ENCODE measurements at regions not wholly inside any gene's neighbourhood (a gene's known extent, or its start where the extent isn't known, plus 50 kb on each side); places are given as distances from the start of the nearest gene placed in this dataset.
"Not testable (repeated sequence)": the region's sequence is repeated elsewhere in the genome, so short reads cannot be mapped to it uniquely, and the experiment has no call there.

DNA sequence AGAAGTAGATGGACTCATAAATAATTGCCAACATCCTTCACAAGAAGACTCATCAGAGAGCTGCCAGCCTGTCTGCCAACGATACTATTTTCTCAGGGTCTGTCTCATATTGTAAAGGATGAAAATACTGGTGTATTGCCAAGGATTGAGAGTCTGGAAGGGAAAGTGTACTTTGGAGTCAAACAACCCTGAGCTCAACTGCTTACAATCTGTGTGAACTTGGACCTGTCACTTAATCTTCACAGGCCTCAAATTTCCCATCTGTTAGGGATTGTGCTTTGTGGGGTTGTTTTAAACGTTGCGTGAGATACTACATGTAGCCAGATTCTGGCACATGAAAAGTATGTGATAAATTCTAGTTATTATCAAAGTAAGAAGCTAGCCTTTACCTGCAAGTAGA is 169.1 kb downstream of the LHFPL1 start:
- TF ChIP-seq, protein P1, sequence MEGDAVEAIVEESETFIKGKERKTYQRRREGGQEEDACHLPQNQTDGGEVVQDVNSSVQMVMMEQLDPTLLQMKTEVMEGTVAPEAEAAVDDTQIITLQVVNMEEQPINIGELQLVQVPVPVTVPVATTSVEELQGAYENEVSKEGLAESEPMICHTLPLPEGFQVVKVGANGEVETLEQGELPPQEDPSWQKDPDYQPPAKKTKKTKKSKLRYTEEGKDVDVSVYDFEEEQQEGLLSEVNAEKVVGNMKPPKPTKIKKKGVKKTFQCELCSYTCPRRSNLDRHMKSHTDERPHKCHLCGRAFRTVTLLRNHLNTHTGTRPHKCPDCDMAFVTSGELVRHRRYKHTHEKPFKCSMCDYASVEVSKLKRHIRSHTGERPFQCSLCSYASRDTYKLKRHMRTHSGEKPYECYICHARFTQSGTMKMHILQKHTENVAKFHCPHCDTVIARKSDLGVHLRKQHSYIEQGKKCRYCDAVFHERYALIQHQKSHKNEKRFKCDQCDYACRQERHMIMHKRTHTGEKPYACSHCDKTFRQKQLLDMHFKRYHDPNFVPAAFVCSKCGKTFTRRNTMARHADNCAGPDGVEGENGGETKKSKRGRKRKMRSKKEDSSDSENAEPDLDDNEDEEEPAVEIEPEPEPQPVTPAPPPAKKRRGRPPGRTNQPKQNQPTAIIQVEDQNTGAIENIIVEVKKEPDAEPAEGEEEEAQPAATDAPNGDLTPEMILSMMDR (IDR thresholded peaks at IDR 0.05; ENCODE audit: unreplicated experiment), result no peak
- DNase-seq (ENCODE audit: low spot score, unreplicated experiment), result no peak
- peaks cover 2% of the 10 kb centered on the region for H3K36me3 Mint-ChIP-seq (ENCODE audit: insufficient read depth)
- no peak overlapping the region for H3K4me3 Mint-ChIP-seq (ENCODE audit: low read depth)
- no peaks in the 10 kb centered on the region for H3K27me3 Mint-ChIP-seq
- H3K9me3 Mint-ChIP-seq (ENCODE audit: low read depth), result peaks cover 12% of the 10 kb centered on the region
- no peaks in the 10 kb centered on the region for H3K4me1 Mint-ChIP-seq (ENCODE audit: low read depth)
- no peak overlapping the region for H3K27ac Mint-ChIP-seq

DNA sequence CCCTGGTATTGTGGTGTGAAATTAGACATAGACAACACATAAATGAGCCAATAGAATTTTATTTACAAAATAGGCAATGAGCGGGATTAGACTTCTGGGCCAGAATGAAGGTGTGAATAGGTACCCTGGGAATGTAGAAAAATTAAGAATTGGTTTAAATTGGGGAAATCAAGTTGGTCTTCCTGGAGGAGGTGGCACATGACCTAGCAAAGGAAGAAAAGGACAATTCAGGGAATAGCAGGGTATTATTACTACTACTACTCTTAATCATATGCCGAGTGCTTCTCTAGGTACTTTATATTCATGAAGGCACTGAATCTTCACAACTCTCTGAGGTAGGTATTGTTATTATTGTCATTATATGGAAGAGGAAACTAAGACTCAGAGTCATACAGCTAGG is 202.1 kb downstream of the LHFPL1 start:
- DNase-seq (ENCODE audit: low spot score, unreplicated experiment), result no peak
- H3K36me3 Mint-ChIP-seq (ENCODE audit: insufficient read depth), result no peaks in the 10 kb centered on the region
- no peak overlapping the region for H3K4me3 Mint-ChIP-seq (ENCODE audit: low read depth)
- no peaks in the 10 kb centered on the region for H3K27me3 Mint-ChIP-seq
- H3K4me1 Mint-ChIP-seq (ENCODE audit: low read depth), result no peaks in the 10 kb centered on the region
- no peak overlapping the region for H3K27ac Mint-ChIP-seq
- TF ChIP-seq, protein P1 (IDR thresholded peaks at IDR 0.05; ENCODE audit: unreplicated experiment), result no peak
- H3K9me3 Mint-ChIP-seq (ENCODE audit: low read depth), result peaks cover 3% of the 10 kb centered on the region

GRCh38 chrX:112473654-112474053 is 206.1 kb downstream of the LHFPL1 start:
- no peak overlapping the region for H3K27ac Mint-ChIP-seq
- no peaks in the 10 kb centered on the region for H3K9me3 Mint-ChIP-seq (ENCODE audit: low read depth)
- TF ChIP-seq, protein P1 (IDR thresholded peaks at IDR 0.05; ENCODE audit: unreplicated experiment), result no peak
- DNase-seq (ENCODE audit: low spot score, unreplicated experiment), result no peak
- H3K27me3 Mint-ChIP-seq, result no peaks in the 10 kb centered on the region
- no peaks in the 10 kb centered on the region for H3K4me1 Mint-ChIP-seq (ENCODE audit: low read depth)
- H3K36me3 Mint-ChIP-seq (ENCODE audit: insufficient read depth), result no peaks in the 10 kb centered on the region
- no peak overlapping the region for H3K4me3 Mint-ChIP-seq (ENCODE audit: low read depth)

- peaks cover 6% of the 10 kb centered on the region for H3K9me3 Mint-ChIP-seq (ENCODE audit: low read depth)
- H3K4me3 Mint-ChIP-seq (ENCODE audit: low read depth), result no peak overlapping the region
- H3K4me1 Mint-ChIP-seq (ENCODE audit: low read depth), result no peaks in the 10 kb centered on the region
- DNase-seq (ENCODE audit: low spot score, unreplicated experiment), result no peak
- H3K27me3 Mint-ChIP-seq, result no peaks in the 10 kb centered on the region
- TF ChIP-seq, protein P1 (IDR thresholded peaks at IDR 0.05; ENCODE audit: unreplicated experiment), result no peak
- H3K36me3 Mint-ChIP-seq (ENCODE audit: insufficient read depth), result no peaks in the 10 kb centered on the region
- no peak overlapping the region for H3K27ac Mint-ChIP-seq
These were observed 209.2 kb downstream of the LHFPL1 start for GRCh38 chrX:112470551-112470950.

- H3K4me1 Mint-ChIP-seq (ENCODE audit: low read depth); H3K4me3 Mint-ChIP-seq (ENCODE audit: low read depth); H3K27me3 Mint-ChIP-seq; H3K27ac Mint-ChIP-seq; H3K36me3 Mint-ChIP-seq (ENCODE audit: insufficient read depth); DNase-seq (ENCODE audit: low spot score, unreplicated experiment): not testable (repeated sequence)
- H3K9me3 Mint-ChIP-seq (ENCODE audit: low read depth), result peaks cover 26% of the 10 kb centered on the region
These were observed 217.7 kb downstream of the LHFPL1 start for GRCh38 chrX:112461949-112462450.

- Mint-ChIP-seq H3K27ac (no peak overlapping the region), H3K9me3 (ENCODE audit: low read depth) (peaks cover 4% of the 10 kb centered on the region), H3K4me3 (ENCODE audit: low read depth) (no peak overlapping the region), H3K27me3 (no peaks in the 10 kb centered on the region), H3K4me1 (ENCODE audit: low read depth) (peaks cover 10% of the 10 kb centered on the region), H3K36me3 (ENCODE audit: insufficient read depth) (no peaks in the 10 kb centered on the region)
- DNase-seq (ENCODE audit: low spot score, unreplicated experiment), result no peak
- TF ChIP-seq, protein P1 (IDR thresholded peaks at IDR 0.05; ENCODE audit: unreplicated experiment), result no peak
These were observed 221.9 kb downstream of the LHFPL1 start for GRCh38 chrX:112457788-112458187.

Data from progenitor cell of endocrine pancreas (in vitro differentiated cells).